ENCODE measurements at regions not wholly inside any gene's neighbourhood (a gene's known extent, or its start where the extent isn't known, plus 50 kb on each side); places are given as distances from the start of the nearest gene placed in this dataset.
A peak's percentile ranks its signal among the peaks of the same experiment; 100 is the strongest.

DNA sequence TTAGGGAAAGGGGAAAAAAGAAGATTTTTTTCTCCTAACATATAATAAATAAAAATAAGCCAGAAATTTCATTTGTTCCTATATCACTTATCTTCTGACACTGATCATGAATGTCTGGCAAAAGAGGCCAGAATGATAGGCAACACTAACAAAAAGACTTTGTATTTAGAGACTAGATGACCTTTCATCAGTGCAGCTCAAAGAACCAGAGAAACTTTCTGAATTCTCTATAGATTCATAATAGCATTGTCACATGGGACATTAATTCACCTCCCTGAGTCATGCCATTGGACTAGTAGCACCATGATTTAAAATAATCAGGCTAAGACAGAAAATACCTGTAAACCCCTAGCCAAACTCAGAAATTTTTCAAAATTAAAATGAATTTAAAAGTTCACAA lies 95.4 kb upstream of the CCDC28A start:
- in situ Hi-C loops (cut with HindIII; ENCODE audit: low pct_ligation_motif_present, low pct_unique_long_range_greater_than_20kb, low sequenced_read_pairs) = no loop called here
- DNase-seq = no peak

DNA sequence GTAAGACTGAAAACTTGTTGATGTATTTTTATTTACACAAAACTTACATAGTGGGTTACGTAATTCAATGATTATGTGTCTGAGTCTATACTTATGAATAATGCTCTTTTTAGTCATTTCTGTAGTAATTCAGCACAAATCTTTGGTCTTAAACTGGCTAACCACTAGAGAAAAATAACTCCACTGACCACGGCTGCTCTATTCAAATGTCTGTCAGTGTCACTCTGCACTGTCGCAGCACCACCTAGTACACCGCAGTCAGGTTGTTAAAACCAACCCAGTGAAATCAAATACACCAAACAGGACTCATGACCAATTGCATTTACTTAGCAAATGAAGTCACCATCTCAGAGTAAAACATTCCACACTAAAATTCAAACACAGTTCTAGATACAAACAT lies 93.5 kb upstream of the CCDC28A start:
- DNase-seq = no peak
- in situ Hi-C loops (cut with HindIII; ENCODE audit: low pct_ligation_motif_present, low pct_unique_long_range_greater_than_20kb, low sequenced_read_pairs) = no loop called here

DNA sequence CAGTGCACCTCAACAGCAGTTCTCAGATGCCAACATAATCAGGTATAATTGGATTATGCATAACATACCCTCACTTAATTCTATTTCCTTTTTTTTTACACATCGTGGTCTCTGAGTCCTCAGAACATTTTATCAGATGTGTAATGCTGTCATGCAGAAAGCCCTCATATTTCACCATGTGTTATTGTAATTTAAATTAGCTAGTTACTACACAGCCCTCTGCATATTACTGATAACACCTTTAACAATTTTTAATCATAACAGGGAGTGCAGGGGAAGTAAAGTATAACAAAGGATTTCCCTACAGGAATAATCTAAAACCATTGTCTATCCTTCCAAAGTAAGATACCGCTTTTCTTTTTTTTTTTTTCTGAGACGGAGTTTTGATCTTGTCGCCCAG lies 91.9 kb upstream of the CCDC28A start:
- DNase-seq = no peak
- in situ Hi-C loops (cut with HindIII; ENCODE audit: low pct_ligation_motif_present, low pct_unique_long_range_greater_than_20kb, low sequenced_read_pairs) = no loop called here

DNA sequence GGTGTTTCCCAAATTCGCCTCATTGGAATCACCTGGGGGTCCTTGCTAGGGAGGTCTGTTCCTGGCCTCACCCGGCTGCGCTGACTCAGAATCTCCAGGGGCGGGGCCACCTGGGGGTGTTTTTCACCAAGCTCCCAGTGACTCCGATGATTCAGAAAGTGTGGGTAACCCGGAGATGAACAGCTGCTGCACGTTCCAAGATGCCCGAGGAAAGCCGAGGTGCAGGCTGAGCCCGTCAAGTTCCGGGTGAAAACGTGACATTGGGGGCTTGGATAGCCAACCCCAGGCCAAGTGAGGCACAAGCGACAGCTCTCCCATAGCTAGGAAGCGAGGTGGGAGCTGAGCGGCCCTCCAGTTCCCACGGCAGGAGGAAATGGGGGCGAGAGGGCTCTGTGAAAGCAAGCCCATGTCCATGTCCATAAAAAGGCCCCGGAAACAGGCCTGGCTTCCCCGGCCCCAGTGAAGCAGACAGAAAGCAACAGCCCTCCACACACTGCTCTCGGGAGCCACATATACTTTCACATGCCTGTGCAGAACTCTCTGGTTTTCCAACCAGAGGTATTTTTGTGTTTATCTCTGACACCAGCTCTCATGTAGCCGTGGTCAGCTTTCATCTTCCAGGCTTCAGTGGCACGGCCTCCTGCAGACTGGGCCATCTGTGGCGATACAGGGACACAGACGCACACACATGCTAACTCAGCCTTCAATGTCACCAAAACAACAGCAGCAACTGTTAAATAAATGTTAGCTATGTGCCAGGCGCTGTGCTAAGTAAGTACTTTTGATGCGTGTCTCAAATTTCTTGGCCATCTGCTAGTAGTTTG lies 90.7 kb upstream of the CCDC28A start:
- peak; percentile 79 for DNase-seq

DNA sequence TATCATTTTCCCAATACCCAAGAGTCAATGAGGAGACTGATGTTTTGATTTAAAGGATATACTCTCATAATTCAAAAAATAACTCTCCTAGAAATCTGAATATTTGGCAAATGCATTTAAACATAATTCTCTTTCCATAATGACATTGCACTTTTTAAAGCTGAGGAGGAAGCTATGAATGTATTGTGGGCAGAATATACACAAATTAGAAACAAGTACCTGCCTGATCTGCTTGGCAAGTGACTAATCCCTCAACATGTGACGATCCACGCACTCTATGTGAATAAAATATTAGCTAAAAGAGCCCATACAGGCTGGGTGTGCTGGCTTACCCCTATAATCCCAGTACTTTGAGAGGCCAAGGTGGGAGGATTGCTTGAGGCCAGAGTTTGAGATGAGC lies 88.3 kb upstream of the CCDC28A start:
- DNase-seq = no peak
- in situ Hi-C loops (cut with HindIII; ENCODE audit: low pct_ligation_motif_present, low pct_unique_long_range_greater_than_20kb, low sequenced_read_pairs) = no loop called here

More for the DNA sequence above, 90.7 kb upstream of the CCDC28A start:
- in situ Hi-C loops (cut with HindIII; ENCODE audit: low pct_ligation_motif_present, low pct_unique_long_range_greater_than_20kb, low sequenced_read_pairs) = no loop called here

DNA sequence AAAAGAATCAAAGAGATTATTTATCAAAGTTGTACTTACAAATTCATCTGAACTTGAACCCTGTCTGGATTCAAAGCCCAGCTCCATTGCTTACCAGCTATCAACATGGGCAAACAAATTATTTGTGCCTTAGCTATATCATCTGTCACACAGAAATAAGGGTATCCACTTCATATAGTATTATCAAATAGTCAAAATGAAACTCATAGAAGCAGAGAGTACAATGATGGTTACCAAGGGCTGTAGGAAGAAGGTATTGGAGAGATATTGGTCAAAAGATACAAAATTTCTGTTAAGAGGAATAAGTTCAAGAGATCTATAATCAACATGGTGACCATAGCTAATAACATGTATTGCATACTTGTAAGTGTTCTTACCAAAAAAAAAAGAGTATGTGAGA lies 87.8 kb upstream of the CCDC28A start:
- no peak for DNase-seq
- in situ Hi-C loops (cut with HindIII; ENCODE audit: low pct_ligation_motif_present, low pct_unique_long_range_greater_than_20kb, low sequenced_read_pairs) = no loop called here

DNA sequence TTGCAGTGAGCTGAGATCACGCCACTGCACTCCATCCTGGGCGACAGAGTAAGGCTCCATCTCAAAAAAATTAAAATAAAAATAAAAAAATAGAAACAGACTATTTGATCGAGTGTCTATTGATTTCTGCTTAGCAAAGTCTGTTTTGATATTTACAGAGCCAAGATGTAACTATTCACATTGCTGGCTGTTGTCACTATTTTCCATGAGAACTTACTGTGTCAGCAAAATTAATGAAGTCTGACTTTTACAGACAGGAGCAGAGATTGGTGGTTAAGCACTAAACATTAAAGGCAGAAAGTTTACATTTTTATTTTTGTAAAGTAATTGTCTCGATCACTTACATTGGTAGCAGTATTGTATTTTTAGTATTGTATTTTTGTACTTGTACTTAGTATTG lies 85.0 kb upstream of the CCDC28A start:
- DNase-seq = no peak
- in situ Hi-C loops (cut with HindIII; ENCODE audit: low pct_ligation_motif_present, low pct_unique_long_range_greater_than_20kb, low sequenced_read_pairs) = no loop called here

DNA sequence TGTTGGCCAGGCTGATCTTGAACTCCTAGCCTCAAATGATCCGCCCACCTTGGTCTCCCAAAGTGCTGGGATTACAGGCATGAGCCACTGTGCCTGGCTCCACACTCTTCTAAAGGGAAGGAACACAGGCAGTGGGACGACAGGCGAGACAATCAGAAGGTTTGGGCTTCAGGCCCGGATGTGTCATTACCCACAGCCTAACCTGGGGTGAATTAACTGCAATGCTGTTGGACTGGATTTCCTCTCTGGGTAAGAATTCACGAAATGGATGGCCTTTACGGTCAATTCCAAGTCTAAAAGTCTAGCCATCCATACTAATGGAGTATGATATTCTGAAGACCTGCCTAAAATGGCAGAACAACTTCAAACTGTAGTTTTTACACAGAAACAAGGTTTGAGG lies 83.7 kb upstream of the CCDC28A start:
- in situ Hi-C loops (cut with HindIII; ENCODE audit: low pct_ligation_motif_present, low pct_unique_long_range_greater_than_20kb, low sequenced_read_pairs) = no loop called here
- DNase-seq = no peak

DNA sequence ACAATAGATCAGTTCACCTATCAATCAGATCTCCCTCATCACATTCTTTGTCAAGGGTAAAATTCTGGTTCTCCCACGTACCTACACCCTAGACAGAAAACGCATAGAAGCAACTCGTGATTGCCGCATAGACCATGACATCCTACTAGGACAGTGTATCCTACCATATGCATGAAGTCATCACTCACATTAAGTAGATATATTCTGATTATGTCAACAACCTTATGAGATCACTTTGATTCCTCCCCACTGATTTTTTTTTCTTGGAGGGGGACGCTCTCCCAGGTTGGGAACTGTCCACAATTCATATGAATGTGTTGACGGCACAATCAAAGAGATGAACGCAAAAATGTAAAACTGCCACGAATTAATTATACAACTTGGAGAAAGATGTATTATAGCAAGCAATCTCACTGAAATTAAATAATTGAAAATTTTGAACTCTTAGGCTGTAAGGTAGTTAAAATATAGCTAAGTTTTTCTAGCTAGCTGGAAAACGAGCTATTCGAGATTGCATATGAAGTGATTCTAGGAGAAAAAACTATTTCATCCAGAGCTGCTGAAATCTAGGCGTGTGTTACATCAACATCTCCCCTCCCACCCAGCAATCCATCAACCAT lies 82.5 kb upstream of the CCDC28A start:
- in situ Hi-C loops (cut with HindIII; ENCODE audit: low pct_ligation_motif_present, low pct_unique_long_range_greater_than_20kb, low sequenced_read_pairs) = no loop called here

DNA sequence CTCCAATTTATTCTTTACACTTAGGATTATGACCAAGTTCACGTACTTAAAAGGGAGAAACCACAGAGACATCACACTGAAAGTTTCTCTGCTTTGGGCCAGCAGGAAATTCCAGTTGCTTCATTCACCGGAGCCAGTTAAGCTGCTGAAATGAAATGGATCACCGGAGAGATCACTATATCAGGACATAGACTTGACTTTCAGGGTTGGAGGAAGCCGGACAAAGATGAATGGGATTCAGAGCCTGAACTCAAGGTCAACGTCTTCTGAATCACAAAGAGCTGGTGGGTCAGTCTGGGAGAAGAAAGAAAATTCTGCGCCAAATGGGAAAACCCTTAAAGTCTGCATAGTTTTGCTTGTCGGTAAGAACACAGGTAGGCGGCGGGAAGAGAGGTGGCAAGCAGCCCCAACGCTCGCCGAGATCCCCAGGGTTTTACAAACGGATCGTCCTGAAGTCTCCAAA lies 81.9 kb upstream of the CCDC28A start:
- peak; percentile 51 for DNase-seq
- in situ Hi-C loops (cut with HindIII; ENCODE audit: low pct_ligation_motif_present, low pct_unique_long_range_greater_than_20kb, low sequenced_read_pairs) = no loop called here

More for the DNA sequence above, 82.5 kb upstream of the CCDC28A start:
- DNase-seq = no peak

DNA sequence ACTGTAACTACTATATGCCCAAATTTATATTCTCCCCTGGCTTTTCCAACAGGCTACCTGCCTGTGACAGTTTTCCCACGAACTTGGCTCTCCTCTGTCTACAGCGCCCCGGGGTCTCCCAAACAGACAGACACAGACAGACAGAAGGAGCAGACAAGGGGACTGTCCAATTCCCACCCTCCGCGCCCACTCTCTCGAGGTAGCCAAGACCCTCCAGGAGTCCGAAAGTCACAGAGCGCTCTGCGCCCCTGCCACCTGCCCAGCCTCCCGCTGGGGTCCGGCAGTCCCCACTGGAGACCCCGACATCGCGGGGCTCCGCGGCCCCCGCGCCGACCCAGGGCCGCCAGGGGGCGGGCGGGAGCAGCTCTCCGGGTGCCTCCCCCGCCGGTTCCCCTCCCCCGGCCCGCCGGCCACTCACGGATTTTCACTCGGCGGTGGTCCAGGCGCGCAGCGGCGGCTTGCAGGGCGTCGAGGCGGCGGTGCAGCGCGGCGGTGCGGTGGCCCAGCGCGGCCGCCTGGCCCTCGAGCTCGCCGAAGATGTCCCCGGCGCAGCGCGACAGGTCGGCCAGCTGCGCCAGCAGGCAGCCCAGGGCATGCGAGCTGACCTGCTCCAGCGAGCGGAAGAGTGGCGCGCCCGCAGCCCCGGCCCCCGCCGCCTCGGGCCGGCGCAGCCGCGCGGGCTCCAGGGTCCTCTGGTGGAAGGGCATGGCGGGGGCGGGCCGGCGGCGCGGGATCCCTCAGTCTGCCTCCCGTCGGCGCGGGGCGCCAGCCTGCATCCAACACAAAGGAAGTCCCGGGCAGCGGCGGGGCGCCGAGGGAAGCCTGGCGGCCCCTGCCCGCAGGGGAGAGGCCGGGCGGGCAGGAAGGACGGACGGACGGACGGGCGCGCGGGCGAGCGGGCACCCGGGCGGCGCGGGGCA lies 81.3 kb upstream of the CCDC28A start:
- in situ Hi-C loops (cut with HindIII; ENCODE audit: low pct_ligation_motif_present, low pct_unique_long_range_greater_than_20kb, low sequenced_read_pairs) = no loop called here
- peak; percentile 59 for DNase-seq

DNA sequence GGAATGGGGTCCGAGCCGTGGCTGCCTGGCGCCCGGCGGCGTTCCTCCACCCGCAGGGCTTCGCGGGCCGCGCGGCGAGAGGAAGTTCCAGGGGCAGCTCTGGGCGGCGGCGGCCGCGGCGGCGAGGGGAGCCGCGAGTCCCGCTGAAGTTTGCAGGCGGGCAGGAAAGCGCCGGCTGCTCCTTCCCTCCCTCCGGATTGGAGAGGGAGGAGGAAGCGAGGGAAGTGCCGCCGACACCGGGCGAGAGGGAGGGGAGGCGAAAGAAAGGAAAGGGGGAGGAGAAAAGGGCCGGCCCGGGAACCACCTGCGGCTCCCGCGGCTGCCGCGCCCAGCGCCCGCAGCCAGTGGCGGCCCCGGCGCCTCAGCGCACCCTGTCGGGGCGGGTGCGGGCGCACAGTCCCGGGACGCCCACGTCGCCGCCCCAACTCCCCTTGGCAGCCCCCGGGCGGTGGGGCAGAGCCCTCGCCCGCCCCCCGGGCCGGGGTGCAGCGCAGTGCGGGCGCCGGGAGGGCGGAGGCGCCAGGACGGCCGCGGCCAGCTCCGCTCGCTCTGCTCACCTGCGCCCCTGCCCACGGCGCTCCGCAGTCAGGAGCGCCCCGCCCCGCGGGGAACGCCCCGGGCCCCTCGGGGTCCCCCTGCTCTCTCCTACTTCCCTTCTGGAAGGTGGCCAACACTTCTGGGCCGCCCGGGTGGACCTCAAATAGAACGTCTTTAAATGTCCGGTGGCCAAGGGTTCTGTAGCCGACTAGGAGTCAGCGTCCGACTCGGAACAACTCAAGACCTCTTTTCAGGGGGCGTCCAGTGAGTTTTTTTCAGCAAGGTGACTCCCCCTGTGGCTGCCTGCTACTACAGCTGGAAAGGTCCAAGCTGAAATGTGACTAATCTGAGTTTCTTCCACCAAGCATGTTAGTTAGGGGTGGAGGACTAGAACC lies 80.3 kb upstream of the CCDC28A start:
- DNase-seq = peak; percentile 77
- in situ Hi-C loops (cut with HindIII; ENCODE audit: low pct_ligation_motif_present, low pct_unique_long_range_greater_than_20kb, low sequenced_read_pairs) = no loop called here

DNA sequence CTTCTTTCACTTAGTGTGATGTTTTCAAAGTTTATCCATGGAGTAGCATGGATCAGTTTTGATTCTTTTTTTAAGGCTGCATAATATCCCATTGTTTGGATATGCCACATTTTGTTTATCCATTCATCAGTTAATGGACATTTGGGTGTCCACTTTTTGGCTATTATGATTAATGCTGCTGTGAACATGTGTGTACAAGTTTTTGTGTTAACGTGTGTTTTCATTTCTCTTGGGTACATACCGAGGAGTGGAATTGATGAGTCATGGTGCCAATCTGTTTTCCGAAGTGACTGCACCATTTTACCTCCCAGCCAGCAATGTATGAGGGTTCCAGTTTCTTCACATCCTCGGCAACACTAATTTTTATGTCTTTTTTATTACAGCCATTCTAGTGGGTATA lies 78.4 kb upstream of the CCDC28A start:
- DNase-seq = no peak
- in situ Hi-C loops (cut with HindIII; ENCODE audit: low pct_ligation_motif_present, low pct_unique_long_range_greater_than_20kb, low sequenced_read_pairs) = no loop called here

DNA sequence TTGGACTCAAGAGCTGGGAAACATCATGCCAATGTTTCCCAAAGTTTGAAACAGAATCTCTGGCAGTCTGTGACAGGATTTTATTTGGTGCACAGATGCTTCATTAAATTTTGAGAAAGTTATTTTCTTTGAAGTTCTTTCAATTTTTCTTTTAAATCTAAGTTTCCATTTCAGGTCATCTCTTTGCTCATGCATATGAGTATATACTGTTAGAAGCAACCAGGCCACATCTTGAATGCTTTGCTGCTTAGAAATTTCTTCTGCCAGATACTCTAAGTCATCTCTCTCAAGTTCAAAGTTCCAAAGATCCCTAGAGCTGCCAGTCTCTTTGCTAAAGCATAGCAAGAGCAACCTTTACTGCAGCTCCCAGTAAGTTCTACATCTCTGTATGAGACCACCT lies 59.1 kb upstream of the CCDC28A start:
- no peak for DNase-seq
- in situ Hi-C loops (cut with HindIII; ENCODE audit: low pct_ligation_motif_present, low pct_unique_long_range_greater_than_20kb, low sequenced_read_pairs) = no loop called here

DNA sequence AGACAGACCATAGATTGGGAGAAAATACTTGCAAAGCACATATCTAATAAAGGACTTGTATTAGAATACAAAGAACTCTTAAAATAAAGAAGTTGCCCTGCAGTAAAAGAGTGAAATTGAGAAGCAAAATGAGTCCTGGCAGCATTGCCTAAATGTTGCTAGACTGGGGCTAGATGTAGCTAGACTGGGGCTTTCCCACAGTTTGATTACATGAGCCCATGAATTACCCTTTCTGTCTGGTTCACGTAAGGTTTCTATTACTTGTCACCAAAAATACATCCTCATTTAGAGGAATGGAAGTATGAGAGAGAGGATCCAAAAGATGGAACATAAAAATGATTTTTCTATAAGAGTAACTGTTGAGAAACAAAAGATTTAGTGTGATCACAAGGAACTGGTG lies 57.6 kb upstream of the CCDC28A start:
- in situ Hi-C loops (cut with HindIII; ENCODE audit: low pct_ligation_motif_present, low pct_unique_long_range_greater_than_20kb, low sequenced_read_pairs) = no loop called here
- DNase-seq = no peak

DNA sequence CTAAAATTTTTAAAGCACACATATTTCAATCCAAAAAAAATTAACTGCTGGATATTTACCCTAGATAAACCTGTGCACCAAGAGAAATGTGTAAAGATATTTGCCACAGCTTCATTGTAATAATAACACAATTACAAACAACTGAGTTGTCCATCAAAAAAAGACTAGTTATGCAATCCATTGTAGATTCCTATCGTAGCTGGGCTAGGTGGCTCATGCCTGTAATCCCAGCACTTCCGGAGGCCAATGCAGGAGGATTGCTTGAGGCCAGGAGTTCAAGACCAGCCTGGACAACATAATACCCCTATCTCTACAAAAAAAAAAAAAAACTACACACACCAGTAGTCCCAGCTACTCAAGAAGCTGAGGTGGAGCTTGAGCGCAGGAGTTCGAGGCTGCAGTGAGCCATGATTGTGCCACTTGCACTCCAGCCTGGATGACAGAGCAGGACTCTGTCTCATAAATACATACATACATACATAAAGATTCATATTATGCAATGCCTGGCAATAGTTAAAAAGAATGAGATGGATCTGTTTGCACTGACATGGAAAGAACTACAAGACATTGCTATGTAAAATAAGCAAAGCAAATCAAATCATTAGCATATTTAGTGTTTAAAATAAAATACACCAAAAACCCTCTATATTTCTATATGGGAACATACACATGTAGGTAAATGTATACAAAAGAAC lies 56.5 kb upstream of the CCDC28A start:
- in situ Hi-C loops (cut with HindIII; ENCODE audit: low pct_ligation_motif_present, low pct_unique_long_range_greater_than_20kb, low sequenced_read_pairs) = no loop called here
- DNase-seq = no peak

DNA sequence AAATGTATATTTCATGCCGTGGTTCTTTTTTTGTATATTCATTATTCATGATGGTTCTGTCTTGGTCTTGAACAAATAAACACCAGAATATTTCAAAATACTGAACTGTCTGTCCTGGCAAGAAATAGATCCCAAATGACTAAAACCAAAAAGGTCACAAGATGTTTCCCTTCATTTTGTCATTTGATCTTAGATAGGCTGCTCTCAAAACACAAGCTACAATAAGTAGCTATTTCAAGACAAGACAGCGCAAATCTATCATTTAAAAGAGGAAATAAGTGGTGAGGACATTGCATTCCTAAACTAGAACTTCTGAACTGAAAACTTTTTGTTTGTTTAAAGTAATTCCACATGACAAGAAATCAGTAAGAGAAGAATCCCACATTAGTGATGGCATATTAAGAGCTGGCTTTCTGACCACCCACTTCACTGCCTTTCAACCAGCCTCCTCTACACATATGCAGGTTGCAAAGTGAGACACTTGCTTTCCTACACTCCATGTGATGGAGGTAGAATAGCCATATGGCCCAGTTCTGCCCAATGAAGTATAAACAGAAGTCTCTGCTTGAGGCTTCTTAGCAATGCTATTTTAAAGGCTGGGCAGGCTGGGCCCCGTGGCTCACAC lies 54.4 kb upstream of the CCDC28A start:
- DNase-seq = no peak
- in situ Hi-C loops (cut with HindIII; ENCODE audit: low pct_ligation_motif_present, low pct_unique_long_range_greater_than_20kb, low sequenced_read_pairs) = no loop called here

All from ACHN (cell line).